ENCODE measurements at regions not wholly inside any gene's neighbourhood (a gene's known extent, or its start where the extent isn't known, plus 50 kb on each side); places are given as distances from the start of the nearest gene placed in this dataset.

DNA sequence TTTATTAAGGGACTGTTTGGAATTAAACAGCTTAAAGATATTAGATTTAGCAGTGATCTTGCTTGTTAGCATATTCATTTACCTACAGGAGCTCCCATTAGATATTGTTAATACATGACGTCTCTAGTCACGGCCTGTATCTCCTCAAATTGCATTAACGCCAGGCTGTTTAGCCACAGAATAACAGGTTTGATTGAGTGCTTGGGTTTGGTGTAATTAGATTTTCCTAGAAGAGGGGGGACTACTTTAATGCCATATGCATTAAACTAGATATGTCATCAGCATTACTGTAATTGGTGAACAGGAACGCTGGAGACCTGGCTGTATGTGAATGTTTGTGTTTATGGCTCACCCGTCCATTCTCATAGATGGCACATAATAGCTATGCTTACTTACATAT lies 841.4 kb upstream of the NR2F2 start:
- DNase-seq (ENCODE audit: low read depth in 2 of 2) = no peak

GRCh38 chr15:95492388-95493070 lies 838.0 kb upstream of the NR2F2 start:
- DNase-seq (ENCODE audit: low read depth in 2 of 2) = no peak

GRCh38 chr15:95494971-95495541 lies 835.4 kb upstream of the NR2F2 start:
- no peak for DNase-seq (ENCODE audit: low read depth in 2 of 2)

- DNase-seq (ENCODE audit: low read depth in 2 of 2) = no peak
These were observed 832.9 kb upstream of the NR2F2 start for GRCh38 chr15:95497634-95498033.

DNA sequence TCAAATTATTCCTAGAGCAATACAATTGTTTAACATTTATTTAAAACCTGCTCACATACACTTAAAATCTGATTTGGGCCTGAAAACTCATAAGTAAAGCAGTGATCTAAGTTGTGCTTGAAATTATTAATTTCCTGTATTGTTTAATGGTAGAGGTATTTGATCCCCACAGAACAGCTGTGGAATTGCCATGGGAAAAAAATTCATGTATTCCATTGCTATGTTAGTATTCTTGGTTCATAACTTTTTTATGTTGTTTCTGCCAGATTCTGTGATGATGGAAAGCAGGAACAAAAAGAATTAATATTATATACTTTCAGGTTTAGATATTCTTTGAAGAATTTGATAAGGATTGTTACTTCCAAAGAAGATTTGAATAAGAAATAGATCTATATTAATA lies 831.5 kb upstream of the NR2F2 start:
- DNase-seq (ENCODE audit: low read depth in 2 of 2) = no peak

GRCh38 chr15:95499397-95499796 lies 831.1 kb upstream of the NR2F2 start:
- no peak for DNase-seq (ENCODE audit: low read depth in 2 of 2)

- DNase-seq (ENCODE audit: low read depth in 2 of 2) = no peak
These were observed 828.6 kb upstream of the NR2F2 start for GRCh38 chr15:95501865-95502264.

DNA sequence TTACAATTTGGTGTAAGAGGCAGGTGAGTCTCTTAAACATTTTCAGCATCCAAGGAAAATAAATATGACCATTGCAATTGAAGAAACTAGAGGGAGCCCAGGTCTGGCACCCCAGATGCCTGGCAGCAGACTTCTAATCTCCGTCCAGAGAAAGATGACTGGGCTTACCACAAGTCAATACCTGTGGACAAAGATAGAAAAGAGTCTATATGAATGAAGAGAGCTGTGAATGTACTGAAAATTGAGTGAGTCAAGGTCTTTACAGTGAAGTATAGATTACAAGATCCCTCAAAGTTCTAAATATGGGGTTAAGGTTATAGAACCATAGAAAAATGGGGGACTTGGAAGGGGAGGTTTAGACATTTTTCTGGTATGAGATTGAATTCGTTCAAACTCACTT lies 827.4 kb upstream of the NR2F2 start:
- no peak for DNase-seq (ENCODE audit: low read depth in 2 of 2)

- no peak for DNase-seq (ENCODE audit: low read depth in 2 of 2)
These were observed 826.8 kb upstream of the NR2F2 start for GRCh38 chr15:95503640-95504225.

- no peak for DNase-seq (ENCODE audit: low read depth in 2 of 2)
These were observed 818.8 kb upstream of the NR2F2 start for GRCh38 chr15:95511671-95512070.

GRCh38 chr15:95512906-95513305 lies 817.6 kb upstream of the NR2F2 start:
- DNase-seq (ENCODE audit: low read depth in 2 of 2) = no peak

DNA sequence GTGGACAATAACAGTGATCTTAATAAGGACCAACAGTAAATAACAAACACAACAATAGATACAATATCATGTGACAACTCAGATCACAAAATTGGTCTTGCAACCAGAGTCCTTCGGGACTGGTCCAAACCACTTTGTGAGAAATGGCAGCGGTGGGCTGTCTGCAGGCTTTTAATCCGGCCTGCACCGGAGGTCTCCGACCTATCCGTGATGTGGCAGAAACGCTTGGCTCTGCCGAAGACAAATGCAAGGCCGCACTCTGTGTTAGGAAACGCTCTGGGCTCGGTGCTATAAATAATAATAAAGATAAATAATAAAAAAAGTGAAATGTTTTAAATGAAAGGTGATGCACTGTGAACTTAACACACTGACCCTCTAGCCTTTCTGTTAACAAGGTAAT lies 810.6 kb upstream of the NR2F2 start:
- no peak for DNase-seq (ENCODE audit: low read depth in 2 of 2)

DNA sequence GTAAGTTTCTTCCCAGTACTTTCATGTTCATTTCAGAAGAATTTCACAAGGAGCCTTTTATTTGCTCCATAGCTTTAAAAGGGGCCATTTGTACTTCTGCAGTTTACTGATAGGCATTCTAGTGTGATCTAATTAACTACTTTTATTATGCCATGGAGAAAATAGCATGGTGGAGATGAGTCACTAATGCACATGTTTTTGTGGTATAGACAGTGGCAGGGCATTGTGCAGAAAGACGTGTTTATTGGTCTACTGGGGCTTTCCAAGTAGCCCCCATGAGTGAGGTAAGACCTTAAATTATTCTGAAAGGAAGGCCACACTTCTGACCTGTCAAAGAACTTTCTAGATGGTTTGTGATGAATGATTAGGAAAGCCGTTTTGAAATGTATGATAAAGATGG lies 810.0 kb upstream of the NR2F2 start:
- no peak for DNase-seq (ENCODE audit: low read depth in 2 of 2)

GRCh38 chr15:95520922-95521321 lies 809.6 kb upstream of the NR2F2 start:
- DNase-seq (ENCODE audit: low read depth in 2 of 2) = no peak

DNA sequence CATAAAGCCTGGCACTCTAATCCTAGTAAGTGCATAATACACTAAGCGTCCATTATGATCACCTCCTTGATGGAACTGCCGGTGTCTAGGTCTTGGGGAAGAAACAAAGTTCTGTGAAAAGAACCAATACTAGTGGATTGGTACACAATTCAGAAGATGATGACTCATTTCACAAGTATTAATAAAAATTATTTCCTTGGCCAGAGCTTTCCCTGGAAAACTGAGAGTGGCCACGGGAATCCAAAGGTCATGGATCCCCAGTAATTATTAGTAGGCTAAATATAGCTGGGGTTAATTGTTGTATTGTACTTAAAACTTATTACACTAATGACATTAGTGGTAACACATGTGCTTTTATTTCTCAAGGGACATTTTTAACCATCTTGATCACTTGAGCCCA lies 808.0 kb upstream of the NR2F2 start:
- no peak for DNase-seq (ENCODE audit: low read depth in 2 of 2)

DNA sequence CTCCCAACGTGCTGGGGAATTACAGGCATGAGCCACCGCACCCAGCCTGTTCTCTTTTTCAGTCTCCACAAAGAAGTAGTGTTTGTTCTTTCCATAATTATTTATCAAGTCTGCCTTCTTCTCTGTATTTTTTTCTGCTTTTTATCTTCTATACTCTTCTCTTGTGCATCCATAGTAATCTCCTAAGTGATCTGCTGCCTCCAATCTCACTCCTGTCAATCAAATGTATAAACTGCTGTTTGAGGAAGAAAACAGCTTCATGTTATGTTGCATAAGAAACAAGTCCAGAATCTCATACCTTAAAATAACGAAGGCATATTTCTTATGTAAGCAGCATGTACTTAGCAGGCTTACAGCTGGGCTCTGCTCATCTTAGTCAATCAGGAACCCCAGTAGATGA lies 801.6 kb upstream of the NR2F2 start:
- DNase-seq (ENCODE audit: low read depth in 2 of 2) = no peak

GRCh38 chr15:95536638-95537037 lies 793.9 kb upstream of the NR2F2 start:
- DNase-seq (ENCODE audit: low read depth in 2 of 2) = no peak

DNA sequence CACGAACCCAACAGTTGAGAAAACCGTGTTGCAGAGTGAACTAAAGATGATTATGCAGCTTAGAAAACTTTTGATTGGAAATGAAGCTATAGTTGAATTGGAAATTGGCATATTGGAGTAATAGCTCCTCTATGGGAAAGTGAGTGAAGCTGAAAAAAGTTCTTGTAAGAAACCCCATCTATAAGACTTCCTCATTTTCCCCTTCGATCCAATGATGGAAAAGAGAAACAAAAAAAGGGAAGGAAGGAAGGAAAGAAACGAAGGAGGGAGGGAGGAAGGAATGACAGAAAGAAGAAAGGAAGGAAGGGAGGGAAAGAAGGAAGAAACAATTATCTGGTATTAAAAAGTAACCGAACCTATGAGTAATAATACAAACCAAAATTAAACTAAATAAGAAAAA lies 791.8 kb upstream of the NR2F2 start:
- no peak for DNase-seq (ENCODE audit: low read depth in 2 of 2)

DNA sequence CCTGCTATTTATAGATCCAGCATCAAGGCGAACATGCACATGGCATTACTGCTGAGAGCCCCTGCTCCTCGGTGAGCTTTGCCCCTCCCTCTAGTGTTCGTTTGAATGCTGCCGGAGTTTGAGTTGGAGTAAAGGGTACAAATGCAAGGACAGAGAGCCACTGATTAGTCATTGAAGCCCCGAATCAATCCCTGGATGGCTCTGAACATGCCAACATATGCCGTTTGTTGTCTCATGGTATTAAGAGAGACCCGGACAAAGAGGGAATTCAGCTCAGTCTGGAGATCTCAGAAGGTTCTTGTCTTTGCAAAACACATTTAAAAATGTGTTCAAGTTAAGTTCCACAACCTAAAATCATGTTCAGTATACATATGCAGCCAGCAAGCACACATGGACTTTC lies 789.2 kb upstream of the NR2F2 start:
- no peak for DNase-seq (ENCODE audit: low read depth in 2 of 2)

DNA sequence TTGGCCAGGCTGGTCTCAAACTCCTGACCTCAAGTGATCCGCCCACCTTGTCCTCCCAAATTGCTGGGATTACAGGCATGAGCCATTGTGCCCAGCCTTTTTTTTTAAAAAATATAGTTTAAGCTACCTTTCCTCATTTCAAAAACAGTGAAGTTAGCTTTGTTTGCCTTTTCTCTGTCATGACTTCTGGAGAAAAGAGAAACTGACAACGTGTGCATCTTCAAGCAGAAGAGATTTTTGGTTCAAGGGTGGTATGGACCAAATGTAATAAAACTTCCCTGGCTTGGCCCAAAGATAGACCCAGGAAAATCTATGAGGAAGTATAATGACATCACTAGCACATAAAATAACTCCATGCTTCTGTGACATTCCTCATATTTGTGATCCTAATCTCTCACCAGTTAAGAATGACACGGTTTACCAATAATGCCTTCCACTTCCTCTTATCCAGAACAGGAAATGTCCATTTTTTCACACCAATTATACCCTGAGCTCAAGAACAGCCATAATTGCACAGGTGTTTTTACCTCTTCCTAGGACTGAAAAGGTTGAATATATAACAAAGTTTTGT lies 781.2 kb upstream of the NR2F2 start:
- DNase-seq (ENCODE audit: low read depth in 2 of 2) = no peak

- DNase-seq (ENCODE audit: low read depth in 2 of 2) = no peak
These were observed 779.8 kb upstream of the NR2F2 start for GRCh38 chr15:95550702-95551101.

DNA sequence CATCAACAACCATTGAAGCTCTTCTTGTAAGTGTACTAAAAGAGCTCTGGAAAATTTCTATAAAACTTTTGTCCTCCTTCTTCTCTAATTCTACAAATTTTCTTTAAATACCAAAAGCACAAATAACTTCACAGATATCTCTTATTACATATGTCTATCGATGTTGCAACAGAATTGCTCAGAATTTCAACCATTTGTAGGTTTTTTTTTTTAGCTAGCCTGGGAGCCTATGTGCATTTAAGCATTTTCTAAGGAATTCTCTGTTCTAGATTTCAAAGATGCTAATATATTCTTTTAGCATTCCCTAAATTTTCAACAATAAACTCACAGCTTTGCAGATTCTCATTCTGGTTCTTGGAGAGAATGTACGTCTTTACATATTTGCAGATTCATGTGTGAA lies 774.3 kb upstream of the NR2F2 start:
- DNase-seq (ENCODE audit: low read depth in 2 of 2) = no peak

- DNase-seq (ENCODE audit: low read depth in 2 of 2) = no peak
These were observed 773.7 kb upstream of the NR2F2 start for GRCh38 chr15:95556866-95557225.

All from stimulated activated CD4-positive, alpha-beta T cell treated with anti-CD3 and anti-CD28 coated beads, Interleukin-15, amount 100 ng/mL, for 48 hours (primary cell).